ENCODE measurements at regions not wholly inside any gene's neighbourhood (a gene's known extent, or its start where the extent isn't known, plus 50 kb on each side); places are given as distances from the start of the nearest gene placed in this dataset.

- TF ChIP-seq CTCF (IDR thresholded peaks at IDR 0.05; ENCODE audit: poor library complexity, severe bottlenecking) (no peak), EP300 (conservative IDR thresholded peaks at IDR 0.05; ENCODE audit: poor library complexity, severe bottlenecking) (no peak), POLR2AphosphoS5 (IDR thresholded peaks at IDR 0.05) (no peak), RAD21 (conservative IDR thresholded peaks at IDR 0.05) (no peak), EZH2 (IDR thresholded peaks at IDR 0.05; ENCODE audit: borderline replicate concordance, insufficient read depth, low read length, poor library complexity, severe bottlenecking) (no peak)
These were observed 80.5 kb downstream of the SNX5 start for GRCh38 chr20:17888044-17888443.

Data from neural cell (in vitro differentiated cells).